Dendritic cell treated with granulocyte-macrophage colony-stimulating factor and Interleukin-4, amounts not matched to agents 40 ng/mL and 50 ng/mL, for 4 days (primary cell): ENCODE measurements at regions not wholly inside any gene's neighbourhood (a gene's known extent, or its start where the extent isn't known, plus 50 kb on each side); places are given as distances from the start of the nearest gene placed in this dataset.
"Not testable (repeated sequence)": the region's sequence is repeated elsewhere in the genome, so short reads cannot be mapped to it uniquely, and the experiment has no call there.

Source experiments
- H3K27ac Mint-ChIP-seq: one replicate; pipeline ENCODE4 v1.8.0; 2022; ENCODE audit warnings: mild to moderate bottlenecking, mixed read lengths
- H3K27me3 Mint-ChIP-seq: one replicate; pipeline ENCODE4 v1.8.0; 2022; ENCODE audit warnings: mild to moderate bottlenecking, mixed read lengths
- H3K36me3 Mint-ChIP-seq: one replicate; pipeline ENCODE4 v1.8.0; 2022; ENCODE audit warnings: low read depth, mixed read lengths
- H3K4me1 Mint-ChIP-seq: one replicate; pipeline ENCODE4 v1.8.0; 2022; ENCODE audit warnings: low read depth, mixed read lengths
- H3K4me3 Mint-ChIP-seq: one replicate; pipeline ENCODE4 v1.8.0; 2022; ENCODE audit warnings: mild to moderate bottlenecking, moderate library complexity, mixed read lengths
- H3K9me3 Mint-ChIP-seq: one replicate; pipeline ENCODE4 v1.8.0; 2022; ENCODE audit warnings: mixed read lengths
- intact Hi-C: fragments of 100-400 bp; cut with micrococcal nuclease; formaldehyde crosslinking; loops from one replicate; pipeline ENCODE4 v1.15.0; 2022

DNA sequence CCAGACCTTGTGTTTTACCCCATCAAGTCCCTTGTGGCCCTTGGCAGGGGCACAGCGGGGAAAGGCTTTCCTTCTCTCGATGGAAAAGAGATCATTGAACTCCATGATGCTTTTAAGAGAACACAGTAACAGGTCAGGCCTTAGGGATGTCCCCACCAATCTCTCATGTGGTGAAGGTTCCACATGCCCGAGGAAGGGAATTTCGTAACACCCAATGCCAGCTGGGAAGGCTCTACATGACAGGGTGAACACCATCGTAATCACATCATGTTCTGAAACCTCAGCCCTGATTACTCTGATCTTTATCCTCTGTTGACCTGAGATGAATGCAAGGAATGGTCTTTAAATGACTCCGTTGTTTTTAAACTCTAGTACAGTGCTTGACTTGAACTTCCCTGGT, 105.5 kb upstream of the SPAG17 start:
- Mint-ChIP-seq H3K36me3 (no peaks in the 10 kb centered on the region), H3K9me3 (no peaks in the 10 kb centered on the region), H3K4me1 (no peaks in the 10 kb centered on the region), H3K27me3 (no peaks in the 10 kb centered on the region), H3K4me3 (no peak overlapping the region), H3K27ac (no peak overlapping the region)
- intact Hi-C loops, result no loop called here

DNA sequence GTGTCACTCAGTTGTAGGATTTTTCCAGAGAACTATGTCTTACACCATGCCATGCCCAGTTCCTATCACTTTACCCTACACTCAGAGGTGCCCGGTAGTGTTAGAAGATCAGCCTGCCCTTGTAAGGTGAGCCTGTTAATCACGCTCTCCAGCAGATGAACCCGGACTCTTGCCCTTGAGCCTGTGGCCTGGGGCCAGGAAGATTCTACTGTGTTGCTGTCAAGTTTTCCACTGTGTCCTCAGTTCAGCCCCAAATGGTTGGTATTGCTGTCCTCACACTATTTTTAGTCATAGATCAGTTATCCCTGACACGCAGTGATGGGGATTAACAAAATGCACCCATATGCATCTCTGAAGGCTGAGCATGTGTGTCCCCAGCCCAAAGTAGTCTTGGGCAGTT, 105.0 kb upstream of the SPAG17 start:
- no peak overlapping the region for H3K4me3 Mint-ChIP-seq
- intact Hi-C loops, result no loop called here
- no peaks in the 10 kb centered on the region for H3K9me3 Mint-ChIP-seq
- no peaks in the 10 kb centered on the region for H3K27me3 Mint-ChIP-seq
- no peaks in the 10 kb centered on the region for H3K4me1 Mint-ChIP-seq
- H3K36me3 Mint-ChIP-seq, result no peaks in the 10 kb centered on the region
- no peak overlapping the region for H3K27ac Mint-ChIP-seq

- H3K4me3 Mint-ChIP-seq, H3K27ac Mint-ChIP-seq, H3K27me3 Mint-ChIP-seq, H3K36me3 Mint-ChIP-seq, intact Hi-C loops, H3K4me1 Mint-ChIP-seq: not testable (repeated sequence)
- peaks cover 13% of the 10 kb centered on the region for H3K9me3 Mint-ChIP-seq
These were observed 95.6 kb upstream of the SPAG17 start for GRCh38 chr1:118280656-118281055.

GRCh38 chr1:118275472-118276115, 90.6 kb upstream of the SPAG17 start:
- intact Hi-C loops, result no loop called here

DNA sequence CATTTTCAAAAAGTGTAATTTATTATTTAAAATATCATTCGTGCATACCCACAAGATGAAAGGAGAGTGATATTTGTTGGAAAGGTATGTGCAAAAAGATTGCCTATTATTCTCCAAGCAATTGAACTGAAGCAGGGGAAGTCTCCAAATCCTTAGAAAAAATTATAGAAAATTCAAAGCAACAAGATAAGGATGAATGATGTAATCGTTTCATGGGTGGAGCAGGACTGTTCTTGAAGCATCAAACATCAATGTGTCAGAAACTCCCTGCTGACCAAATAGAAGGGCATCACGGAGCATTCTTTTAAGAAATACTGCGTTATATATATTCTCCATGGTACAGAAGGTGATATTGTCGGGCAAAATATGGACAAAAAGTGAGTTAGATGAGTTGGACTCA, 87.9 kb upstream of the SPAG17 start:
- Mint-ChIP-seq H3K27ac (no peak overlapping the region), H3K4me1 (no peaks in the 10 kb centered on the region), H3K9me3 (no peaks in the 10 kb centered on the region), H3K27me3 (no peaks in the 10 kb centered on the region), H3K36me3 (no peaks in the 10 kb centered on the region), H3K4me3 (no peak overlapping the region)
- intact Hi-C loops, result no loop called here

More at GRCh38 chr1:118275472-118276115, 90.6 kb upstream of the SPAG17 start:
- Mint-ChIP-seq H3K27me3 (no peaks in the 10 kb centered on the region), H3K4me3 (no peak overlapping the region), H3K9me3 (peaks cover 11% of the 10 kb centered on the region), H3K27ac (no peak overlapping the region), H3K36me3 (no peaks in the 10 kb centered on the region), H3K4me1 (no peaks in the 10 kb centered on the region)

GRCh38 chr1:118271883-118272282, 86.9 kb upstream of the SPAG17 start:
- Mint-ChIP-seq H3K9me3 (no peaks in the 10 kb centered on the region), H3K4me3 (no peak overlapping the region), H3K36me3 (no peaks in the 10 kb centered on the region), H3K4me1 (no peaks in the 10 kb centered on the region), H3K27ac (no peak overlapping the region), H3K27me3 (no peaks in the 10 kb centered on the region)
- intact Hi-C loops, result no loop called here

DNA sequence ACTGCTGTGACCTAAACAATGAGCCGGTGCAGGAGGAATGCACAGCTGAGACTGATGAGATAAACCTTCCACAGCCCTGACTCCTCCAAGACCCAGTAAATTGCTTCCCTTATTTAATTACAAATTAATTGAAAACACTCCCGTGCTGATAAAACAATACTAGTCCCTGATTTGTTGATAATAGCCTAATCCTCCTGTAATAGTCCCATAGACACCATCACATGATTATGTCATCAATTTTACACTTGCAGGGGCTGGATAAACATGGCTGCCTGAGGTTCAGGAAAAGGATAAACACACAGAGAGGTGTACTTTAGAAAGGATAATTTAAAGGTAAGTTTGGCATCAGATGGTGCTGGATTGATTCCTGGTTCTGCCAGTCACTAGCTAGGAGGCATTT, 84.6 kb upstream of the SPAG17 start:
- Mint-ChIP-seq H3K36me3 (no peaks in the 10 kb centered on the region), H3K9me3 (no peaks in the 10 kb centered on the region), H3K27ac (no peak overlapping the region), H3K4me1 (no peaks in the 10 kb centered on the region), H3K27me3 (no peaks in the 10 kb centered on the region), H3K4me3 (no peak overlapping the region)
- intact Hi-C loops, result no loop called here

DNA sequence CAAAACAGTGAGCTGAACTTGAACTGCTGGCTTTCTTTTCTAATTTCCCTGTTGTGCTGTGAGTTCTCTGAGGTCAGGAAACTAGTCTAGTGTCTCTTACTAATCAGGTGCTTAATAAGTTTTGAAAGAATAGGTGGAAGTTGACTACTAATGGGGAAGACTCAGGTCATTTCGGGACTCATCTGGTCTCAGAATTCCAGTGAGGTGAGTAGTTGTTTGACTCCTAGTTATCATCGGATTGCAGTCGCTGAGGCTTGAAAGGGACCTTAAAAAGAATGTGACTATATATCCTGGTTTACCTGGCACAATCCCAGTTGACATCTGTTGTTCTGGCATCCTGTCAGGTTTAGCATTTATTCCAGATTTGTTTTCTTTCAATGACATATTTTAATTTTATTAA, 81.4 kb upstream of the SPAG17 start:
- no peaks in the 10 kb centered on the region for H3K36me3 Mint-ChIP-seq
- H3K9me3 Mint-ChIP-seq, result no peaks in the 10 kb centered on the region
- no peak overlapping the region for H3K27ac Mint-ChIP-seq
- H3K4me1 Mint-ChIP-seq, result no peaks in the 10 kb centered on the region
- intact Hi-C loops, result no loop called here
- H3K4me3 Mint-ChIP-seq, result no peak overlapping the region
- no peaks in the 10 kb centered on the region for H3K27me3 Mint-ChIP-seq

DNA sequence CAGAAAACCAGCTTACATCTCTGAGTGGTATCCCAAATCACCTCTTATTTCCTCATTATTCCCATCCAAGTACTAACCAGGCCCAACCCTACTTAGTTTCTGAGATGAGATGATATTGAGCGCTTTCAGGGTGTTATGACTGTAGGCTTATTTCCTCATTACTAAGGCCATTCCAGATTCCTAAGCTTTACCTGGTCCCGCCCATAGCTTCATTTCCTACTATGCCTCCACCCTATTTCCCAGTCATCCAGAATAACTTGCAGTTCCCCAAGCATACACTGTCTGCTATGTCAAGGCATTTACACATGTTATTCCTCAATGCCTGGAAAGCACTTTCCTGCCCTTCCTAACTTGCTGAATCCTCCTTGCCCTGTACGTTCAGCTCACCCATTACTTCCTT, 79.3 kb upstream of the SPAG17 start:
- intact Hi-C loops, result no loop called here
- no peaks in the 10 kb centered on the region for H3K4me1 Mint-ChIP-seq
- no peaks in the 10 kb centered on the region for H3K9me3 Mint-ChIP-seq
- H3K4me3 Mint-ChIP-seq, result no peak overlapping the region
- H3K36me3 Mint-ChIP-seq, result no peaks in the 10 kb centered on the region
- H3K27ac Mint-ChIP-seq, result no peak overlapping the region
- no peaks in the 10 kb centered on the region for H3K27me3 Mint-ChIP-seq

GRCh38 chr1:118262865-118263264, 77.8 kb upstream of the SPAG17 start:
- Mint-ChIP-seq H3K4me3 (no peak overlapping the region), H3K27ac (no peak overlapping the region), H3K36me3 (no peaks in the 10 kb centered on the region), H3K9me3 (no peaks in the 10 kb centered on the region), H3K27me3 (no peaks in the 10 kb centered on the region), H3K4me1 (no peaks in the 10 kb centered on the region)
- intact Hi-C loops, result no loop called here

GRCh38 chr1:118258975-118259374, 73.9 kb upstream of the SPAG17 start:
- intact Hi-C loops, result no loop called here
- H3K4me3 Mint-ChIP-seq, result no peak overlapping the region
- no peaks in the 10 kb centered on the region for H3K9me3 Mint-ChIP-seq
- no peaks in the 10 kb centered on the region for H3K36me3 Mint-ChIP-seq
- no peaks in the 10 kb centered on the region for H3K27me3 Mint-ChIP-seq
- H3K4me1 Mint-ChIP-seq, result no peaks in the 10 kb centered on the region
- H3K27ac Mint-ChIP-seq, result no peak overlapping the region

DNA sequence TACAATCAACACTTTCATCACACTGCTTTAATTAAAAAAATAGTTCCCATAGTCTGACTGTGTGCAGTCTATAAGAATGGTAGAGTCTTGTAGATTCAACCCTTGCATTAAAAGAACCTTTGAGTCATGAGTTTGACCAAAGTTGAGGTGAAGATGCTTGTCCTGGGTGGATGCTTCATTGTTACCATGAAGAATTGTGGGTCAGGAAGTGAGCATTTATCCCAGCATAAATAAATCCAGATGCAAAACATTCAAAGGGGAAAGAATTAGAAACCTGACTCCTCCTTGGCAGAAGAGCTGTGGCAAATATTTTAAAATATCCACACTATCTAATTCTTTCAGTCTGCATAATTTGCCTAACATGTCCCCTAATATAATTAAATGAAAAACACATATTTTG, 72.9 kb upstream of the SPAG17 start:
- intact Hi-C loops, result no loop called here
- no peak overlapping the region for H3K4me3 Mint-ChIP-seq
- H3K27ac Mint-ChIP-seq, result no peak overlapping the region
- H3K27me3 Mint-ChIP-seq, result no peaks in the 10 kb centered on the region
- no peaks in the 10 kb centered on the region for H3K4me1 Mint-ChIP-seq
- H3K36me3 Mint-ChIP-seq, result no peaks in the 10 kb centered on the region
- no peaks in the 10 kb centered on the region for H3K9me3 Mint-ChIP-seq

DNA sequence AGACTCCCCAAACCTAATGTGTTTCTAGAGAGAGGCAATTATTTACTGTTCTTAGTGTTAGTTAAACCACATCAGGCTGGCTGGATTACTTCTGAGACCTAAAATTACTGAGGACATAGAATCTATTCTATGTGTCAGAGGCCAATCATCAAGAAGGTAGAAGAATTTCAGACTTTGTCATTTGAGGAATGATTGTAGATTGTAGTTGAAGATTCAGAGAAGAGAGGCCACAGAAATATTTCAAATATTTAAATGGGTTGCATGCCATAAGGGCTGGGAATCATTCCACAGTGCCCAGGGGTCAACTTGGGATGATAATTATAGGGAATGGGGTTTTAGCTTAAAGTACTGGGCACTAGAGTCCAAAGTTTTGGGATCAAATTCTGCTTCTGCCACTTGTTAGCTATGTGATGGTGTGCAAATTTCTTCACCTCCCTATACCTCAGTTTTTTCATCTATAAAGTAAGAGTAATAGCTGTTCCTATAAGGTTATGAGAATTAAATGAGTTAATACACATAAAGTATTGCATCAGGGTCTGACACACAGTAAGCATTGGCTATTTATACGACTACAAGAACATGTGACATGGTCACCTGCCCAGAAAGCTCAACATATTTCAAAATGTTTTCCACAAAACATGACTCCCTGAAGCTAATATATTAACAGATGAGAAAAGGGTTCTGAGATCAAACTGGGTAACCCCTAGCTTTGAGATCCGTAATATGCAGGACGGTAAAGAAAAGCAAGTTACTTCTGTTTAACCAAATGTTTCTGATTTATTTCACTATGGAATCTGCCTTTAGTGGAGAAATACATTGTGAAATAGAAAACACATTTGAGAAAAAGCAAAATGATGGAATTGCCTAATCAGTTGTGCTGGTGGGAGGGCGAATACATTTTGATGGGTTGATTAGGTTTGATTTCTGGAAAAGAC, 69.7 kb upstream of the SPAG17 start:
- intact Hi-C loops, result no loop called here
- H3K36me3 Mint-ChIP-seq, result no peaks in the 10 kb centered on the region
- H3K27me3 Mint-ChIP-seq, result no peaks in the 10 kb centered on the region
- H3K4me3 Mint-ChIP-seq, result no peak overlapping the region
- no peaks in the 10 kb centered on the region for H3K4me1 Mint-ChIP-seq
- no peaks in the 10 kb centered on the region for H3K9me3 Mint-ChIP-seq
- H3K27ac Mint-ChIP-seq, result no peak overlapping the region

DNA sequence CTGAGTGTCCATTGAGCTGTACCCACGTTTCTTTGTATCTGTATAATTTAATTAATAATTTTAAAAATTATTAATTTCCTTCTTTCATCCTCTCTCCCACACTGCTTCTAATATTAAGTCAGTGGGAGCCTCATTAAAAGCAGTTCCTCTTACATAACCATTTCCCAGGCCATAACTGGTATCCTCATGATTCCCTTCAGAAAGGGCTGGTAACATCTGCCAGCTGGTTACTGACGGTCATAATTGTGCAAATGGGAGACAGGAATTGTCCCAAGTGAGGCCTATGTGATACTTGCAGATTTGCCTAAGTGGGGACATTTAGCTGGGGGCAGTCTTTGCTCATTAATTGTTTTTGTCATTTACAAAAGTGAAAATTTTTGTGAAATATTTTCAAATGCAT, 69.0 kb upstream of the SPAG17 start:
- Mint-ChIP-seq H3K36me3 (no peaks in the 10 kb centered on the region), H3K27ac (no peak overlapping the region), H3K27me3 (no peaks in the 10 kb centered on the region), H3K9me3 (no peaks in the 10 kb centered on the region), H3K4me3 (no peak overlapping the region), H3K4me1 (no peaks in the 10 kb centered on the region)
- intact Hi-C loops, result no loop called here
